NCI-H2107 treated with DMSO at 0.1 percent for 48 hours (cell line): ENCODE measurements at regions not wholly inside any gene's neighbourhood (a gene's known extent, or its start where the extent isn't known, plus 50 kb on each side); places are given as distances from the start of the nearest gene placed in this dataset.

Experiments used
- DNase-seq: peaks from one replicate; lab custom pipeline; 2025; ENCODE audit not compliant: unreplicated experiment; lab: John Stamatoyannopoulos, UW

- DNase-seq: no peak
Measured at GRCh38 chr7:81533426-81533825, 236.4 kb downstream of the HGF start.

GRCh38 chr7:81529785-81530184, 240.1 kb downstream of the HGF start:
- DNase-seq: no peak

GRCh38 chr7:81527651-81528050, 242.2 kb downstream of the HGF start:
- no peak for DNase-seq

- DNase-seq: no peak
Measured at GRCh38 chr7:81526971-81527370, 242.9 kb downstream of the HGF start.

- no peak for DNase-seq
Measured at GRCh38 chr7:81525841-81526240, 244.0 kb downstream of the HGF start.

- DNase-seq: no peak
Measured at GRCh38 chr7:81519886-81520285, 250.0 kb downstream of the HGF start.

- DNase-seq: no peak
Measured at GRCh38 chr7:81516898-81517297, 252.9 kb downstream of the HGF start.

- DNase-seq: no peak
Measured at GRCh38 chr7:81515009-81515408, 254.8 kb downstream of the HGF start.

- no peak for DNase-seq
Measured at GRCh38 chr7:81514546-81514945, 255.3 kb downstream of the HGF start.

GRCh38 chr7:81510122-81510521, 259.7 kb downstream of the HGF start:
- DNase-seq: no peak

- no peak for DNase-seq
Measured at GRCh38 chr7:81507221-81507620, 262.6 kb downstream of the HGF start.

GRCh38 chr7:81506609-81507008, 263.2 kb downstream of the HGF start:
- DNase-seq: no peak

GRCh38 chr7:81503771-81504170, 266.1 kb downstream of the HGF start:
- no peak for DNase-seq

- no peak for DNase-seq
Measured at GRCh38 chr7:81503336-81503735, 266.5 kb downstream of the HGF start.

GRCh38 chr7:81501220-81501619, 268.6 kb downstream of the HGF start:
- DNase-seq: no peak

GRCh38 chr7:81500631-81501030, 269.2 kb downstream of the HGF start:
- DNase-seq: no peak

- peak; percentile 88 for DNase-seq
Measured at GRCh38 chr7:81499262-81500116, 270.4 kb downstream of the HGF start.

- no peak for DNase-seq
Measured at GRCh38 chr7:81498176-81498575, 271.7 kb downstream of the HGF start.

GRCh38 chr7:81492910-81493309, 276.9 kb downstream of the HGF start:
- no peak for DNase-seq

GRCh38 chr7:81492240-81492639, 277.6 kb downstream of the HGF start:
- DNase-seq: no peak

- DNase-seq: no peak
Measured at GRCh38 chr7:81491573-81491972, 278.3 kb downstream of the HGF start.

- no peak for DNase-seq
Measured at GRCh38 chr7:81488210-81488609, 281.6 kb downstream of the HGF start.

GRCh38 chr7:81487516-81487915, 282.3 kb downstream of the HGF start:
- no peak for DNase-seq
